GM12874 (cell line): ENCODE measurements at regions not wholly inside any gene's neighbourhood (a gene's known extent, or its start where the extent isn't known, plus 50 kb on each side); places are given as distances from the start of the nearest gene placed in this dataset.
A peak's percentile ranks its signal among the peaks of the same experiment; 100 is the strongest.

Experiments
- TF ChIP-seq, protein P1 (sequence below): IDR thresholded peaks from 2 replicates; pipeline ENCODE4 v1.5.1; 2011; ENCODE audit warnings: low read depth, mild to moderate bottlenecking, control low read depth, low read length, moderate library complexity; ENCODE audit not compliant: insufficient read depth

DNA sequence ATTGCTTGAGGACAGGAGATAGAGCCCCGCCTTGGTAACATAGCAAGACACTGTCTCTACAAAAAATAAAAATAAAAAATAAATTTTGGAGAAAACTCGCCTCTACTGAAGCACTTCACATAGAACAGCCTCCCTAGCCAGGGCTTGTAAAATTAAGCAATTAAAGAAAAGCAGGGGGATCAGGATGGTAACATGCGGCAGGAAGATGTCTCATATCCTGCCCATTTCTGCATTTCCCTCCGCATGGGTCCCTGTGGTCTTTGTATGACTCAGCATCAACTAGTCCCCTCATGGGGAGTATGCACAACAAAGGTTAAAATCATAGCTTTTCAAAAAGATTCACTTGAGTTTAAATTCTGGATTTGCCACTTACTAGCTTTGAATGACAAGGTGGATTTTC is 379.0 kb downstream of the EPHA7 start:
- TF ChIP-seq, protein P1, sequence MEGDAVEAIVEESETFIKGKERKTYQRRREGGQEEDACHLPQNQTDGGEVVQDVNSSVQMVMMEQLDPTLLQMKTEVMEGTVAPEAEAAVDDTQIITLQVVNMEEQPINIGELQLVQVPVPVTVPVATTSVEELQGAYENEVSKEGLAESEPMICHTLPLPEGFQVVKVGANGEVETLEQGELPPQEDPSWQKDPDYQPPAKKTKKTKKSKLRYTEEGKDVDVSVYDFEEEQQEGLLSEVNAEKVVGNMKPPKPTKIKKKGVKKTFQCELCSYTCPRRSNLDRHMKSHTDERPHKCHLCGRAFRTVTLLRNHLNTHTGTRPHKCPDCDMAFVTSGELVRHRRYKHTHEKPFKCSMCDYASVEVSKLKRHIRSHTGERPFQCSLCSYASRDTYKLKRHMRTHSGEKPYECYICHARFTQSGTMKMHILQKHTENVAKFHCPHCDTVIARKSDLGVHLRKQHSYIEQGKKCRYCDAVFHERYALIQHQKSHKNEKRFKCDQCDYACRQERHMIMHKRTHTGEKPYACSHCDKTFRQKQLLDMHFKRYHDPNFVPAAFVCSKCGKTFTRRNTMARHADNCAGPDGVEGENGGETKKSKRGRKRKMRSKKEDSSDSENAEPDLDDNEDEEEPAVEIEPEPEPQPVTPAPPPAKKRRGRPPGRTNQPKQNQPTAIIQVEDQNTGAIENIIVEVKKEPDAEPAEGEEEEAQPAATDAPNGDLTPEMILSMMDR: no peak

DNA sequence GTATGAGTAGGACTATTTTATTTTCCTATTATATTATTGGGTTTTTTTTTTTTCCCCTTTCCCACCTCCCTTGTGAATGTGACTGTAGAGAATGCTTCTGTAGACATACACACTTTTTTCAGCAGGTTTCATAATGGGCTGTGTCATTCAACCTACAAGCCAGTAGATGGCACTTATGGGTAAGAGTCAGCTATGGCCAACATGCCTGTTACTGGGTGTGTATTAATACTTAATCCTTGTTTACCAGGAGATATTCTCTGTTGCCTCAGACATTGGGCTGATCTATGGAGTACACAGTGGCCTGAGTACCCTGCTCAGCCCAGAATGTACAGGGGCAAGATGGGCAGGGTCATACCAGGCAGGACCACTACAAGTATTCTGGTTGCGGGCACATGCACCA is 382.5 kb downstream of the EPHA7 start:
- TF ChIP-seq, protein P1: peak; percentile 34; the same call in 1 of the 2 replicates

DNA sequence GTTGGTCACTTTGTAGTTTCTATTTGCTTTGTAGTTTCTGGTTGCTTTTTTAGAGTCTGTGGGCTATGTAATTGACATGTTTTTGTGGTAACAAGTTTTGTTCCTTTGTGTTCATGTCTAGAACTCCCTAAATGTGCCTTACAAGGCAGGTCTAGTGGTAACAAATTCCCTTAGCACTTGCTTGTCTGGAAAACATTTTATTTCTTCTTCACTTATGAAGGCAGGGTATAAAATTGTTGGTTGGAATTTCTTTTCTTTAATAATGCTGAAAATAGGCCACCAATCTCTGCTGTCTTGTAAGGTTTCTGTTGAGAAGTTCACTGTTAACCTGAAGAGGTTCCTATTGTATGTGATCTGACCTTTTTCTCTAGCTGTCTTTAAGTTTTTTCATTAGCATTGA is 383.6 kb downstream of the EPHA7 start:
- TF ChIP-seq, protein P1: no peak

DNA sequence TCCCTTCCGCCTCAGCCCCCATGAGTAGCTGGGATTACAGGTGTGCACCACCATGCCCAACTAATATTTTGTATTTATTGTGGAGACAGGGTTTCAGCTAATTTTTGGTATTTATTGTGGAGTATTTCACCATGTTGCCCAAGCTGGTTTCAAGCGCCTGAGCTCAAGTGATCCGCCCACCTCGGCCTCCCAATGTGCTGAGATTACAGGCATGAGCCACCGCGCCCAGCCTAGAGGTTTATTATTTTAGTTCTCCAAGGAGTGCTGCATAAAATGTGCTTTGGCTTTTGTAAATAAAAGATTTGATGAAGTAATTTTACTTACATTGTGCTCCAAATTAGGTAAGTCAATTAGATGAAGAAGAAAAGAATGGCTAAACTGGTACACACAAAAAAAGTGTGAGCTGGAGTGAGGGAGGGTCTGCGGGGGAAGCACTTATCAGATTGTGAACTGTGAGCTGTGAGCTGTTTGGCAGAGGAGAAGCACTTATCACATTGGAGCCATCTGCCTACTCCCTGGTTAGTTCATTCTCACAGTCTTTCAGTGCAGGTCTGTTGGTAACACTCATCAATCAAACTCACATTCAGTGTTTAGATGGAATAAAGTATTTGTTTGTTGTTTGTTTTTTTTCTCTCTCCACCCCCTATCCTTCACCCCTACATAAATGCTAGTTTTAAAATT is 398.0 kb downstream of the EPHA7 start:
- TF ChIP-seq, protein P1: no peak

DNA sequence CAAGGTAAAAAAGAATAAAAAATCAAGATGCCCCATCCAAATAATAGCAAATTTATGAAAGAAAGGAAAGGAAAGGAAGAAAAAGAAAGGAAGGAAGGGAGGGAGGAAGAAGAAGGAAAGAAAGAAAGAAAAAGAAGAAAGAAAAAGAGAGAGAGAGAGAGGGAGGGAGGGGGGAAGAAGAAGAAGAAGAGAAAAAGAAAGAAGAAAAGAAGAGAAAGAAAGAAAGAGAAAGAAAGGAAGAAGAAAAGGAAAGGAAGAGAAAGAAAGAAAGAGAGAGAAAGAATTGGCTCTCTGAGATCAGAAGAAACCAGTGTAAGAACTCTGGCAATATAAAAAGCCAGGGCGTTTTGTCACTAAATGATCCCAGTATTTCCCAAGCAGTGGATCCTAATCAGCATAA is 401.7 kb downstream of the EPHA7 start:
- TF ChIP-seq, protein P1: no peak

DNA sequence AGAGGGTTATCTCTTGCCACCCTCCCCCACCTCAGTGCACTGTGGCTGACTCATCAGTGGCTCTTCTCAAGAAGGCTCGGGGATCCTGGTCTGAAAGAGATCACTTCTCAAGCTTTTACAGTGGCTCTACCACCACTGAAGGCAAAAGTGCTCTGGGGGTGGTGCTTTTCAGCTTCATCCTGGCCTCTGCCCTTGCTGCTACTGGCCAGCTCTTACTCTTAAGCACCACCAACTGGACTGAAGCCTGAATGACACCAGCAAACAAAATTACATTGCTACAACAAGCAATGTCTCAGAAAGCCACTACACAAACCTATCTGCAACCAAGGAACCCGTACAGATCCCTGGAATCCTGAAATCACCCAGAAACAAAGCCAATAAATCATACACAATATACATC is 402.1 kb downstream of the EPHA7 start:
- TF ChIP-seq, protein P1: no peak

DNA sequence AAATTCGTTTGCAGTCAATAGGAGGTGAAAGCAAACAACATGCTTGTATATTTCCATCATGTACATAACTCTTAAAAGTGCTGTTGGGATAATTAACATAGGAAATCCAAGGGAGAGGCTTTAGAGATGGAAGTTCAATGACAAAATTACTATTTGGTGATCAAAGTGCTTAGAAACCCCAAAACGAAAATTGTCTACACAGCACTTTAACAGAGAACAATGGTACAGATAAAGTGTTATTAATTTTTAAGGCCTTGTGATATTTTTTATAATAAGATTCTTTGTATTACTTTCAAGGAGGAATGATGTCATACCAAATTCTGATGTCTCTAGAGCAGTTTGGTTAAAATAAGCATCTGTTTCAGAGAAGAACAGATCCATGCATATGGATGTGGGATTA is 406.3 kb downstream of the EPHA7 start:
- TF ChIP-seq, protein P1: no peak

DNA sequence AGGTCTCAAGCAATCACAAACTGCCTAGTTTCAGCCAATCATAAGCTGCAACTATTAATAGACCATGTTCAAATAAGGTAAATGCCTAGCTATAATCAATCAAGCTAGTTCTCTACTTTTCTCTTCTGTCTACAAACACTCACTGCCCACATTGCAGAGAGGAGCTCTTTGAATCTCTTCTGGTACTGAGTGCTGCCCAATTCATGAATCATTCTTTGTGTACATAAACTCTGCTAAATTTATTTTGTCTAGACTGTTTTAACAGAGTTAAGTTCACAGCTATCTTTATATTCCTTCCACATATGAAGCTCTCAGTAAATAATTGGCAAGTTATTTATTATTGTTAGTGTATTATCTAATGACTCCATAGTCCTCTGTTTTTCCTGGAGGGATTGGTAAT is 411.0 kb downstream of the EPHA7 start:
- TF ChIP-seq, protein P1: no peak
